ENCODE measurements at regions not wholly inside any gene's neighbourhood (a gene's known extent, or its start where the extent isn't known, plus 50 kb on each side); places are given as distances from the start of the nearest gene placed in this dataset.

GRCh38 chr17:53234138-53234537 lies 588.6 kb upstream of the KIF2B start:
- TF ChIP-seq CTCF (IDR thresholded peaks at IDR 0.05) (no peak), POLR2A (IDR thresholded peaks at IDR 0.05) (no peak), POLR2AphosphoS5 (IDR thresholded peaks at IDR 0.05; ENCODE audit: insufficient read depth in 1 of 2, low read depth in 1 of 2) (no peak)

Measured in vagina (tissue), 2 donors.